T-helper 2 cell treated with Interferon-gamma antibody and Interleukin-4, amounts not matched to agents 100 ng/mL and 5 ng/mL, for 36 hours (primary cell): ENCODE measurements at regions not wholly inside any gene's neighbourhood (a gene's known extent, or its start where the extent isn't known, plus 50 kb on each side); places are given as distances from the start of the nearest gene placed in this dataset.

Experiments used
- intact Hi-C: fragments of 100-400 bp; cut with micrococcal nuclease; formaldehyde crosslinking; loops from one replicate; pipeline ENCODE4 v1.15.1; 2023

- intact Hi-C loops, result loop anchor here (5.0 kb wide), 1 partner anchor 237 kb away; no protein-coding TSS in a partner anchor
Measured at GRCh38 chr2:207235621-207236020, 69.9 kb upstream of the KLF7 start.

- intact Hi-C loops, result loop anchor here (5.0 kb wide), 1 partner anchor 236 kb away; no protein-coding TSS in a partner anchor
Measured at GRCh38 chr2:207236156-207236935, 70.6 kb upstream of the KLF7 start.

- intact Hi-C loops, result loop anchor here (5.0 kb wide), 1 partner anchor 233 kb away; no protein-coding TSS in a partner anchor
Measured at GRCh38 chr2:207238831-207239701, 73.3 kb upstream of the KLF7 start.

- intact Hi-C loops, result loop anchor here (5.0 kb wide), 2 partner anchors 42 to 232 kb away; no protein-coding TSS in a partner anchor
Measured at GRCh38 chr2:207239754-207240494, 74.2 kb upstream of the KLF7 start.

GRCh38 chr2:207240649-207241048 lies 74.9 kb upstream of the KLF7 start:
- intact Hi-C loops, result loop anchor here (5.0 kb wide), 1 partner anchor 42 kb away; no protein-coding TSS in a partner anchor

GRCh38 chr2:207241198-207241597 lies 75.5 kb upstream of the KLF7 start:
- intact Hi-C loops, result loop anchor here (5.0 kb wide), 1 partner anchor 41 kb away; no protein-coding TSS in a partner anchor

- intact Hi-C loops, result loop anchor here (5.0 kb wide), 1 partner anchor 39 kb away; no protein-coding TSS in a partner anchor
Measured at GRCh38 chr2:207243601-207244000, 77.9 kb upstream of the KLF7 start.

GRCh38 chr2:207244971-207245925 lies 79.5 kb upstream of the KLF7 start:
- intact Hi-C loops, result loop anchor here (5.0 kb wide), 1 partner anchor 37 kb away; no protein-coding TSS in a partner anchor

- intact Hi-C loops, result no loop called here
Measured at GRCh38 chr2:207248702-207249377, 83.1 kb upstream of the KLF7 start.

GRCh38 chr2:207251022-207251421 lies 85.3 kb upstream of the KLF7 start:
- intact Hi-C loops, result loop anchor here (5.0 kb wide), 2 partner anchors 81 to 84 kb away; partner anchors contain the start of gene KLF7

GRCh38 chr2:207251573-207252192 lies 85.9 kb upstream of the KLF7 start:
- intact Hi-C loops, result loop anchor here (5.0 kb wide), 2 partner anchors 81 to 84 kb away; partner anchors contain the start of gene KLF7

GRCh38 chr2:207252416-207252815 lies 86.7 kb upstream of the KLF7 start:
- intact Hi-C loops, result loop anchor here (5.0 kb wide), 2 partner anchors 80 to 85 kb away; partner anchors contain the start of gene KLF7

- intact Hi-C loops, result loop anchor here (5.0 kb wide), 2 partner anchors 79 to 86 kb away; partner anchors contain the start of gene KLF7
Measured at GRCh38 chr2:207252979-207253645, 87.4 kb upstream of the KLF7 start.

GRCh38 chr2:207253666-207254345 lies 88.1 kb upstream of the KLF7 start:
- intact Hi-C loops, result loop anchor here (5.0 kb wide), 2 partner anchors 78 to 87 kb away; partner anchors contain the start of gene KLF7

- intact Hi-C loops, result loop anchor here (5.0 kb wide), 2 partner anchors 77 to 88 kb away; partner anchors contain the start of gene KLF7
Measured at GRCh38 chr2:207254591-207255464, 89.1 kb upstream of the KLF7 start.
